DMS53 (cell line): ENCODE measurements at regions not wholly inside any gene's neighbourhood (a gene's known extent, or its start where the extent isn't known, plus 50 kb on each side); places are given as distances from the start of the nearest gene placed in this dataset.
"Not testable (repeated sequence)": the region's sequence is repeated elsewhere in the genome, so short reads cannot be mapped to it uniquely, and the experiment has no call there.

Source experiments
- DNase-seq: peaks from one replicate; lab custom pipeline; 2025; lab: John Stamatoyannopoulos, UW

- peak; percentile 54 for DNase-seq
Measured at GRCh38 chr7:65621580-65622201, 248.0 kb downstream of the ZNF92 start.

- not testable (repeated sequence) for DNase-seq
Measured at GRCh38 chr7:65631236-65631635, 241.6 kb upstream of the VKORC1L1 start.

- DNase-seq, result not testable (repeated sequence)
Measured at GRCh38 chr7:65633587-65634404, 239.1 kb upstream of the VKORC1L1 start.

GRCh38 chr7:65638918-65639317 is 234.0 kb upstream of the VKORC1L1 start:
- not testable (repeated sequence) for DNase-seq

- not testable (repeated sequence) for DNase-seq
Measured at GRCh38 chr7:65639717-65640116, 233.2 kb upstream of the VKORC1L1 start.

- DNase-seq, result not testable (repeated sequence)
Measured at GRCh38 chr7:65643498-65643897, 229.4 kb upstream of the VKORC1L1 start.

GRCh38 chr7:65647153-65647964 is 225.5 kb upstream of the VKORC1L1 start:
- not testable (repeated sequence) for DNase-seq

- not testable (repeated sequence) for DNase-seq
Measured at GRCh38 chr7:65651174-65651573, 221.7 kb upstream of the VKORC1L1 start.

- DNase-seq, result not testable (repeated sequence)
Measured at GRCh38 chr7:65651826-65652592, 220.9 kb upstream of the VKORC1L1 start.

GRCh38 chr7:65652669-65653068 is 220.2 kb upstream of the VKORC1L1 start:
- DNase-seq, result not testable (repeated sequence)

GRCh38 chr7:65656494-65657188 is 216.2 kb upstream of the VKORC1L1 start:
- not testable (repeated sequence) for DNase-seq

- not testable (repeated sequence) for DNase-seq
Measured at GRCh38 chr7:65683362-65683761, 189.5 kb upstream of the VKORC1L1 start.

- peak; percentile 30 for DNase-seq
Measured at GRCh38 chr7:65699026-65699714, 173.7 kb upstream of the VKORC1L1 start.

GRCh38 chr7:65699715-65700356 is 173.0 kb upstream of the VKORC1L1 start:
- DNase-seq, result peak; percentile 57

GRCh38 chr7:65719123-65719798 is 153.6 kb upstream of the VKORC1L1 start:
- DNase-seq, result peak; percentile 91

- DNase-seq, result peak; percentile 96
Measured at GRCh38 chr7:65722361-65722792, 150.5 kb upstream of the VKORC1L1 start.

- not testable (repeated sequence) for DNase-seq
Measured at GRCh38 chr7:65727182-65727581, 145.7 kb upstream of the VKORC1L1 start.

- no peak for DNase-seq
Measured at GRCh38 chr7:65731129-65731528, 141.7 kb upstream of the VKORC1L1 start.

GRCh38 chr7:65731562-65732035 is 141.3 kb upstream of the VKORC1L1 start:
- DNase-seq, result no peak
